Astrocyte of the cerebellum (primary cell): ENCODE measurements at regions not wholly inside any gene's neighbourhood (a gene's known extent, or its start where the extent isn't known, plus 50 kb on each side); places are given as distances from the start of the nearest gene placed in this dataset.

Experiments
- DNase-seq: peaks from one replicate; pipeline ENCODE4 v3.0.0-alpha.2; 2011; ENCODE audit warnings: low read depth
- H3K4me3 ChIP-seq: 2 replicates; pipeline ENCODE4 v1.5.1; 2011; ENCODE audit warnings: mild to moderate bottlenecking, low read depth, low read length, moderate library complexity
- in situ Hi-C: cut with HindIII; loops from 2 replicates; pipeline ENCODE4 v1.10.0; 2017; ENCODE audit warnings: low sequenced_read_pairs
- TF ChIP-seq, protein P1 (sequence below): IDR thresholded peaks from 2 replicates; pipeline ENCODE4 v1.5.1; 2012; ENCODE audit warnings: low read length, low read depth, moderate library complexity, mild to moderate bottlenecking; ENCODE audit errors: missing control alignments

GRCh38 chr2:120681696-120682288, 53.9 kb upstream of the GLI2 start:
- TF ChIP-seq, protein P1, sequence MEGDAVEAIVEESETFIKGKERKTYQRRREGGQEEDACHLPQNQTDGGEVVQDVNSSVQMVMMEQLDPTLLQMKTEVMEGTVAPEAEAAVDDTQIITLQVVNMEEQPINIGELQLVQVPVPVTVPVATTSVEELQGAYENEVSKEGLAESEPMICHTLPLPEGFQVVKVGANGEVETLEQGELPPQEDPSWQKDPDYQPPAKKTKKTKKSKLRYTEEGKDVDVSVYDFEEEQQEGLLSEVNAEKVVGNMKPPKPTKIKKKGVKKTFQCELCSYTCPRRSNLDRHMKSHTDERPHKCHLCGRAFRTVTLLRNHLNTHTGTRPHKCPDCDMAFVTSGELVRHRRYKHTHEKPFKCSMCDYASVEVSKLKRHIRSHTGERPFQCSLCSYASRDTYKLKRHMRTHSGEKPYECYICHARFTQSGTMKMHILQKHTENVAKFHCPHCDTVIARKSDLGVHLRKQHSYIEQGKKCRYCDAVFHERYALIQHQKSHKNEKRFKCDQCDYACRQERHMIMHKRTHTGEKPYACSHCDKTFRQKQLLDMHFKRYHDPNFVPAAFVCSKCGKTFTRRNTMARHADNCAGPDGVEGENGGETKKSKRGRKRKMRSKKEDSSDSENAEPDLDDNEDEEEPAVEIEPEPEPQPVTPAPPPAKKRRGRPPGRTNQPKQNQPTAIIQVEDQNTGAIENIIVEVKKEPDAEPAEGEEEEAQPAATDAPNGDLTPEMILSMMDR: no peak
- in situ Hi-C loops: no loop called here
- no peak for DNase-seq

GRCh38 chr2:120682654-120683053, 53.0 kb upstream of the GLI2 start:
- no peak overlapping the region for H3K4me3 ChIP-seq
- in situ Hi-C loops: no loop called here
- TF ChIP-seq, protein P1: no peak
- DNase-seq: no peak

More at GRCh38 chr2:120681696-120682288, 53.9 kb upstream of the GLI2 start:
- no peak overlapping the region for H3K4me3 ChIP-seq

DNA sequence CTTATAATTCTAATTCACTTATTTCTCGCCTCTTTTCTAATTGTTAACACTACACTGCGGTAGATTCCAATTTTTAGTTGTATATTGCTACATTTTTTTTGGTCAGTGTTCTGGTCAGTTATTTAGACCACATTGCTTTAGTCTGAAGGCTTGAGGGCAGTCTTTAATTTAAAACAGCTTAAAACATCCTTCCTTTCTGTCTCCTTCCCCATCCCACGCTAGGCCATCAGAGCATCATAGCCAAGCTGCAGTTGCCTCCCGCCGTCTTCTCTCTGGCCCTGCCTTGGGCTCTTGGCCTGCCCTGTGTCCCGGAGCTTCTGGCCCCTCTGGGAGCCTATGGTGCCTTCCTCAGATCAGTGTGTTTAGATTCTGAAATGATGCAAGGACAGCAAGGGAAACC, 52.6 kb upstream of the GLI2 start:
- TF ChIP-seq, protein P1: no peak
- no peak overlapping the region for H3K4me3 ChIP-seq
- in situ Hi-C loops: no loop called here
- DNase-seq: no peak

- no peak overlapping the region for H3K4me3 ChIP-seq
- TF ChIP-seq, protein P1: no peak
- DNase-seq: no peak
- in situ Hi-C loops: no loop called here
These were observed 52.0 kb upstream of the GLI2 start for GRCh38 chr2:120683701-120684100.

DNA sequence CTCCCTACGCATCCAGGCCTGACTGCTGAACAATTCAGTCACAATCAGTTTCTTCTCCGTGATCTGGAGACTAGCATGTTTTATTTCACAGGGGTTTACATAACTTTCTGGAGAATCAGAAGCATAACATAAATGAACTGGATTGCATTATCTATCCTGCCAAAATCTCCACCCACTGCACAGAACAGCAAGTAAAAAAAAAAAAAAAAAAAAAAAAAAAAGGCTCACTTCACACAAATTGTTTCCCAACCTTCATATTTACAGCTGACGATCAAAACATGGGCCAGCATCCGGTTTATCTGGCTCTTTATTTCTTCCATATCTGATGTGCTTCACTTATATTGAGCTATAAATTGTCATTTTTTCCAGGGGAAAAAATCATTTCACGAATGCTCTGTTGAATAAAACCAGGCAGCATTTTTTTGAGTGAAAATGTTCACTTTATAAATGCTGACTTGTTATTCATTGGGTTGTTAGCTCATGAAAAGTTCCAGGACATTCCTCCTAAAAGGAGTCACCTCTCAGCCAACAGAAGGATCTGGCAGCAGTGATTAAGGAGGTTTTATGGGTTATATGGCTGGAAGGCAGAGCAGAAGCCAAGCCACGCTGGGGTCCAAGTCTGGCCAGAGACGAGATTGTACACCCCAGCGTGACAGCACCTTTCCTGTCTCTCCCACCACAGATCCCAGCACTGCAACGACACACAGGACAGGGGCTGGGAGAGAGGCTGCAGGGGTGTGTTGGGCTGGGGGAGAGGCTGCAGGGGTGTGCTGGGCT, 51.2 kb upstream of the GLI2 start:
- TF ChIP-seq, protein P1: no peak
- no peak overlapping the region for H3K4me3 ChIP-seq
- no peak for DNase-seq
- in situ Hi-C loops: no loop called here

DNA sequence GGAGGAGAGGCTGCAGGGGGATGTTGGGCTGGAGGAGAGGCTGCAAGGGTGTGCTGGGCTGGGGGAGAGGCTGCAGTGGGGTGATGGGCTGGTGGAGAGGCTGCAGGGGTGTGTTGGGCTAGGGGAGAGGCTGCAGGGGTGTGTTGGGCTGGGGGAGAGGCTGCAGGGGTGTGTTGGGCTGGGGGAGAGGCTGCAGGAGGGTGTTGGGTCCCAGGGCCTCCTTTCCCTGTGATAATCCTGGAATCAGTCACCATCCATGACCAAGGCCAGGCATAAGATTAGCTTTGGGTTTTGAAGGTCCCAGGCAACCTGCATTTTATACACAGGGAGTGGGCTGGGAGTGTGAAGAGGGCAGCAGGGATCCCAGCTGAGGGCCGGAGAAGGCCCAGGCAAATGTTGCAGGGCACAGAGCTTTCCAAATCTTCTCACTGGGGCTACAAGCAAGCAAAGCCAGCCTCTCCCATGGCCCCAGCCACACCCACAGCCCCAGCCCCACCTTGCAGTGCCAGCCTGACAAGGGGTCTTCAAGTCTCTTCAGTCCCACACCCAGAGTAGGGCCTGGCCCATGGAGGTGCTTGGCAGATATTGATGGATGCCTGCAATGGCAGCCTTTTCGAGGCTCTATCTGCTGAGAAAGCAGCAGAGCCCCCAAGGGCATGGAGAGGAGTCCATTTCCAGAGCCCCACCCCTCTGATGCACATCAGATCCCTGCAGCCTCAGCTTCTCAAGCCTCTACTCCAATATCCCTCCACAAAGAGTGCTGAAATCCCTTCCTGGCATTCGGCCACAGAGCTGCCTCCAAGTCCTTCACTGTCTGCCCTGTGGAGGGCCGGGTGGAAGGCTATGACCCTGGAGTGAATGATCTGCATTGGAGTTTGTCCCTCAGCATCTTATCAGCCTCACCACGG, 50.3 kb upstream of the GLI2 start:
- in situ Hi-C loops: no loop called here
- H3K4me3 ChIP-seq: no peak overlapping the region
- DNase-seq: no peak
- TF ChIP-seq, protein P1: no peak
